GM20000 (cell line): ENCODE measurements at regions not wholly inside any gene's neighbourhood (a gene's known extent, or its start where the extent isn't known, plus 50 kb on each side); places are given as distances from the start of the nearest gene placed in this dataset.
"Not testable (repeated sequence)": the region's sequence is repeated elsewhere in the genome, so short reads cannot be mapped to it uniquely, and the experiment has no call there.

Experiments used
- DNase-seq: peaks from one replicate; pipeline ENCODE4 v3.0.0; 2012; ENCODE audit warnings: low spot score
- CTCF ChIP-seq: IDR thresholded peaks from 2 replicates; pipeline ENCODE4 v1.5.1; 2012; ENCODE audit warnings: mild to moderate bottlenecking, control low read depth; ENCODE audit errors: extremely low read depth, missing control alignments

- no peak for DNase-seq
- no peak for TF ChIP-seq CTCF
Observed at GRCh38 chr4:27811948-27812347, 951.3 kb downstream of the STIM2 start.

- DNase-seq, result not testable (repeated sequence)
Observed at GRCh38 chr4:27813226-27813625, 952.6 kb downstream of the STIM2 start.

- DNase-seq, result not testable (repeated sequence)
Observed at GRCh38 chr4:27813699-27814425, 953.2 kb downstream of the STIM2 start.

- no peak for TF ChIP-seq CTCF
- DNase-seq, result no peak
Observed at GRCh38 chr4:27819246-27819645, 958.6 kb downstream of the STIM2 start.

GRCh38 chr4:27828843-27829242 lies 968.2 kb downstream of the STIM2 start:
- DNase-seq, result no peak

GRCh38 chr4:27830251-27830650 lies 969.6 kb downstream of the STIM2 start:
- DNase-seq, result no peak
- no peak for TF ChIP-seq CTCF

More at GRCh38 chr4:27828843-27829242, 968.2 kb downstream of the STIM2 start:
- no peak for TF ChIP-seq CTCF

- TF ChIP-seq CTCF, result no peak
- DNase-seq, result no peak
Observed at GRCh38 chr4:27835851-27836250, 975.2 kb downstream of the STIM2 start.

GRCh38 chr4:27836523-27836922 lies 975.9 kb downstream of the STIM2 start:
- TF ChIP-seq CTCF, result no peak
- no peak for DNase-seq
